ENCODE measurements at regions not wholly inside any gene's neighbourhood (a gene's known extent, or its start where the extent isn't known, plus 50 kb on each side); places are given as distances from the start of the nearest gene placed in this dataset.
A peak's percentile ranks its signal among the peaks of the same experiment; 100 is the strongest.
"Not testable (repeated sequence)": the region's sequence is repeated elsewhere in the genome, so short reads cannot be mapped to it uniquely, and the experiment has no call there.

- no peak for DNase-seq
Measured at GRCh38 chr6:170232186-170233002, 58.5 kb downstream of the DLL1 start.

GRCh38 chr6:170231293-170232185, 59.3 kb downstream of the DLL1 start:
- no peak for DNase-seq

- no peak for DNase-seq
Measured at GRCh38 chr6:170230520-170231292, 60.2 kb downstream of the DLL1 start.

- DNase-seq = no peak
Measured at GRCh38 chr6:170229851-170230519, 60.9 kb downstream of the DLL1 start.

- no peak for DNase-seq
Measured at GRCh38 chr6:170229396-170229795, 61.5 kb downstream of the DLL1 start.

GRCh38 chr6:170228946-170229310, 62.0 kb downstream of the DLL1 start:
- no peak for DNase-seq

- no peak for DNase-seq
Measured at GRCh38 chr6:170227996-170228945, 62.6 kb downstream of the DLL1 start.

- no peak for DNase-seq
Measured at GRCh38 chr6:170227521-170227983, 63.3 kb downstream of the DLL1 start.

- no peak for DNase-seq
Measured at GRCh38 chr6:170226647-170227046, 64.2 kb downstream of the DLL1 start.

- DNase-seq = no peak
Measured at GRCh38 chr6:170225852-170226417, 64.9 kb downstream of the DLL1 start.

- peak; percentile 23 for DNase-seq
Measured at GRCh38 chr6:170224694-170225660, 65.9 kb downstream of the DLL1 start.

GRCh38 chr6:170223718-170224693, 66.9 kb downstream of the DLL1 start:
- no peak for DNase-seq

GRCh38 chr6:170222498-170223471, 68.1 kb downstream of the DLL1 start:
- no peak for DNase-seq

GRCh38 chr6:170221753-170222400, 69.0 kb downstream of the DLL1 start:
- no peak for DNase-seq

- DNase-seq = no peak
Measured at GRCh38 chr6:170221052-170221752, 69.7 kb downstream of the DLL1 start.

GRCh38 chr6:170213637-170214018, 77.2 kb downstream of the DLL1 start:
- not testable (repeated sequence) for DNase-seq

Data from fibroblast of skin of abdomen (primary cell).